Natural killer cell (primary cell): ENCODE measurements at regions not wholly inside any gene's neighbourhood (a gene's known extent, or its start where the extent isn't known, plus 50 kb on each side); places are given as distances from the start of the nearest gene placed in this dataset.

ENCODE experiments used
- ATAC-seq, 3 donors: fragments of 150-1000 bp in 2 of 3; fragments of 200-7000 bp in 1 of 3; cut with Tn5 transposase; 1 replicate in 1 of 3; 2 replicates in 2 of 3; pipeline ENCODE4 v1.10.0; 2021; ENCODE audit warnings: mild to moderate bottlenecking in 2 of 3, moderate library complexity in 2 of 3
- DNase-seq, 2 donors: peaks; one replicate each; pipeline versions ENCODE4 v3.0.0 to v3.0.0-alpha.2; 2013 to 2021; ENCODE audit warnings: mixed read lengths in 1 of 2
- H3K27ac ChIP-seq: one replicate; pipeline ENCODE4 v1.5.1; 2013; ENCODE audit warnings: mild to moderate bottlenecking, low read length
- H3K27me3 ChIP-seq: one replicate; pipeline ENCODE4 v1.6.1; 2013; ENCODE audit warnings: low read length; ENCODE audit not compliant: control insufficient read depth, insufficient read depth
- H3K36me3 ChIP-seq: one replicate; pipeline ENCODE4 v1.6.1; 2013; ENCODE audit warnings: low read length; ENCODE audit not compliant: control insufficient read depth, insufficient read depth
- H3K4me1 ChIP-seq: one replicate; pipeline ENCODE4 v1.6.1; 2013; ENCODE audit warnings: low read length; ENCODE audit not compliant: control insufficient read depth, insufficient read depth
- H3K4me3 ChIP-seq: one replicate; pipeline ENCODE4 v1.5.1; 2013; ENCODE audit warnings: low read length
- H3K9me3 ChIP-seq: one replicate; pipeline ENCODE4 v1.6.1; 2013; ENCODE audit warnings: low read length; ENCODE audit not compliant: control insufficient read depth, insufficient read depth
- H3K27ac Mint-ChIP-seq, 2 donors: one replicate each; pipeline ENCODE4 v1.8.0; 2022; ENCODE audit warnings: mild to moderate bottlenecking in 2 of 2, mixed read lengths in 2 of 2, moderate library complexity in 1 of 2
- H3K27me3 Mint-ChIP-seq, 2 donors: one replicate each; pipeline ENCODE4 v1.8.0; 2022; ENCODE audit warnings: low read depth in 2 of 2, mixed read lengths in 2 of 2
- H3K36me3 Mint-ChIP-seq: one replicate; pipeline ENCODE4 v1.8.0; 2022; ENCODE audit warnings: mixed read lengths
- H3K4me1 Mint-ChIP-seq, 2 donors: one replicate each; pipeline ENCODE4 v1.8.0; 2022; ENCODE audit warnings: mixed read lengths in 2 of 2
- H3K4me3 Mint-ChIP-seq: one replicate; pipeline ENCODE4 v1.8.0; 2022; ENCODE audit warnings: mild to moderate bottlenecking, moderate library complexity, mixed read lengths
- H3K9me3 Mint-ChIP-seq, 2 donors: one replicate each; pipeline ENCODE4 v1.8.0; 2022; ENCODE audit warnings: mixed read lengths in 2 of 2
- WGBS: methylation state at CpG from one replicate; pipeline ENCODE4 v1.1.7; 2013; ENCODE audit warnings: missing lambda C conversion rate; ENCODE audit not compliant: insufficient coverage; 5-methylcytosine and 5-hydroxymethylcytosine counted together
- intact Hi-C: fragments of 100-400 bp; cut with micrococcal nuclease; formaldehyde crosslinking; loops from one replicate; pipeline ENCODE4 v1.14.2; 2022
- TF ChIP-seq, protein P1 (sequence below): fragments of 200-600 bp; IDR thresholded peaks from one replicate; pipeline ENCODE4 v1.8.0; 2022; ENCODE audit warnings: antibody characterized with exemption

DNA sequence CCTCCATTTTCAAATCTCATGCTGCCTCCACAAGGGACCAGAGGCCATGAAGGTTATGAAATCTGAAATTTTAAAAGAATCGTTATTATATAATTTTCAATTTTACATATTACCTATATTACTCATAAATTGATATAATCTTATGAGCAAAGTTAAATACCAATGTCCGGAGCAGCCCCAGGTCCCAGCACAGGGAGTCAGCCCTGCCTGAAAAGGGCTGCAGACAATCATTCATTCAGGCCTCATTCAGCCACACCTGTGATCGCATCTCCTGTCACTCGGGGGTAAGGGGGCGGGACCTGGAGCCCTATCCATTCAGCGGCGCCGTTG is 172.5 kb downstream of the AHSP start:
- H3K36me3 ChIP-seq, result peaks cover 22% of the 10 kb centered on the region
- WGBS, result 3% methylated on average over 7 of the region's 8 CpGs
- no peaks in the 10 kb centered on the region for H3K36me3 Mint-ChIP-seq
- H3K4me1 ChIP-seq, result peaks cover 43% of the 10 kb centered on the region
- DNase-seq, result peak in 1 of 2 donors; percentile 7
- H3K4me3 ChIP-seq, result peak overlapping the region; percentile 93
- H3K4me1 Mint-ChIP-seq, result peaks cover 23% of the 10 kb centered on the region in 2 donors
- H3K27me3 Mint-ChIP-seq, result no peaks in the 10 kb centered on the region
- peak overlapping the region; percentile 92 for H3K4me3 Mint-ChIP-seq
- TF ChIP-seq, protein P1, sequence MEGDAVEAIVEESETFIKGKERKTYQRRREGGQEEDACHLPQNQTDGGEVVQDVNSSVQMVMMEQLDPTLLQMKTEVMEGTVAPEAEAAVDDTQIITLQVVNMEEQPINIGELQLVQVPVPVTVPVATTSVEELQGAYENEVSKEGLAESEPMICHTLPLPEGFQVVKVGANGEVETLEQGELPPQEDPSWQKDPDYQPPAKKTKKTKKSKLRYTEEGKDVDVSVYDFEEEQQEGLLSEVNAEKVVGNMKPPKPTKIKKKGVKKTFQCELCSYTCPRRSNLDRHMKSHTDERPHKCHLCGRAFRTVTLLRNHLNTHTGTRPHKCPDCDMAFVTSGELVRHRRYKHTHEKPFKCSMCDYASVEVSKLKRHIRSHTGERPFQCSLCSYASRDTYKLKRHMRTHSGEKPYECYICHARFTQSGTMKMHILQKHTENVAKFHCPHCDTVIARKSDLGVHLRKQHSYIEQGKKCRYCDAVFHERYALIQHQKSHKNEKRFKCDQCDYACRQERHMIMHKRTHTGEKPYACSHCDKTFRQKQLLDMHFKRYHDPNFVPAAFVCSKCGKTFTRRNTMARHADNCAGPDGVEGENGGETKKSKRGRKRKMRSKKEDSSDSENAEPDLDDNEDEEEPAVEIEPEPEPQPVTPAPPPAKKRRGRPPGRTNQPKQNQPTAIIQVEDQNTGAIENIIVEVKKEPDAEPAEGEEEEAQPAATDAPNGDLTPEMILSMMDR, result no peak
- H3K9me3 Mint-ChIP-seq, result no peaks in the 10 kb centered on the region
- H3K27ac Mint-ChIP-seq, result peak overlapping the region; percentile 89 to 93
- H3K27me3 ChIP-seq, result no peaks in the 10 kb centered on the region
- no peaks in the 10 kb centered on the region for H3K9me3 ChIP-seq
- ATAC-seq, result no peak
- peak overlapping the region; percentile 81 for H3K27ac ChIP-seq
- intact Hi-C loops, result loop anchor here (2.0 kb wide), 1 partner anchor 15 kb away; no protein-coding TSS in a partner anchor

DNA sequence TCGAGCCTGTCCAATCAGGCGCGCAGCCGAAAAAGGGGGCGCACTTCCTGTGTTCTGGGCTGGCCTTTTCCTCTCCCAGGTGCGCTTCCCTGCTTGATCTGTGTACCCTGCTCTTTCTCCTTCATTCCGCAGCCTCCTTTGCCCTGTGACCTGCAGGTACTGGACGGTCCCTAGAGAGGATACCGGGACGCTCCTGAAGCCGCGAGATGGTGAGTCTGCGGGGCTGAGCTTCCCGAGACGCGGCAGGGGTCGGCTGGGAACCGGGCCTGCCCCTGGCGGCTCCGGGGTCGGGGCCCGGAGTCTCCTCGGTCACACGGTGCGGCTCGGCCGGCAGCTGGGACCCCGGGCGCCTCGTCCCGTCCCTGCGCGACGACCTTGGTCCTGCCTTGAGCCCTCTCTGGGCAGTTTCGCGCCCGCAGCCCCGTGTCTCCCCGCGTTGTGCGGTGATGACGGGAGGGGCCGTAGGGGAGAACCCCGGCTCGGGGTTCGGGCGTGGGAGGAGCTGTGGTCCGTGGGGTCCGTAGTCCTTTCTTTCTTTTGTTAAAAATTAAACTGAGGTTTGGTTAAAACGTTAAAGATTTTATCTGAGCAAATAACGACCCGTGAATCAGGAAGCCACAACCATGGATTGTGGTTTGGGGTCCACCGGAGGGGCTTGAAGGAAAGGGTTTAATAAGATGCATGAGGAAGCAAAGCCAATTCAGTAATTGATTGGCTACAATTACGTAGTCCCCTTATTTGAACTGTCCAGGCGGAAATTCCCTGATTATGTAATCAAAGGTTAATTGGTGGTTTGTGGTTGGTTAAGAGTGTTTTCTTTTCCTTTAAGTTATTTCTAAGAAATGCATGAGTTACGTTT is 172.8 kb upstream of the ZNF267 start:
- WGBS, result under 1% methylated on average over 55 of the region's 56 CpGs
- H3K4me1 ChIP-seq, result peaks cover 37% of the 10 kb centered on the region
- no peaks in the 10 kb centered on the region for H3K36me3 Mint-ChIP-seq
- peaks cover 28% of the 10 kb centered on the region for H3K36me3 ChIP-seq
- ATAC-seq (peak; percentile 80 to 85 (median 81)), DNase-seq (peak; percentile 72 to 92)
- peak overlapping the region; percentile 81 for H3K27ac ChIP-seq
- H3K9me3 ChIP-seq, result no peaks in the 10 kb centered on the region
- TF ChIP-seq, protein P1, result no peak
- peak overlapping the region; percentile 89 to 93 for H3K27ac Mint-ChIP-seq
- H3K4me3 Mint-ChIP-seq, result peak overlapping the region; percentile 92
- no peaks in the 10 kb centered on the region for H3K27me3 Mint-ChIP-seq
- peak overlapping the region; percentile 93 for H3K4me3 ChIP-seq
- H3K27me3 ChIP-seq, result no peaks in the 10 kb centered on the region
- no peaks in the 10 kb centered on the region for H3K9me3 Mint-ChIP-seq
- H3K4me1 Mint-ChIP-seq, result peaks cover 23% of the 10 kb centered on the region in 2 donors
- intact Hi-C loops, result loop anchor here (2.0 kb wide), 1 partner anchor 14 kb away; no protein-coding TSS in a partner anchor

DNA sequence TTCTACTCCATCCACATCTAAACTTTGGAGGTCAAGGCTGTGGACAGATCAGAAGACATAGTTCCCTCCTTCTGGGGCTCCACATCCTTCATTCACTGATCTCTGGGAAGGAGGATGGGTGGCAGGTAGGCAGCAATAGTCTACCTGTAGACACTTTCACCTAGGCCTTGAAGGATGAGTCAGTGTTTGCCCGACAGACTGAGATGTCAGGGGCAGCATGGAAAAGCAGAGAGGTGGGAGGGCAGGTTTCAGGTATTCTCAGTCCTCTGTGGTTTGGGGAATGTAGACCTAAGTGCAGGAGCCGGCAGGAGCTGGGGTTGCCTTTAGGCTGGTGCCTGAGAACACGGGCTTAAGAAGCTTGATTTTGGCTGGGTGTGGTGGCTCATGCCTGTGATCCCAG is 171.9 kb upstream of the ZNF267 start:
- Mint-ChIP-seq H3K4me1 (peaks cover 23% of the 10 kb centered on the region in 2 donors), H3K27me3 (no peaks in the 10 kb centered on the region), H3K36me3 (no peaks in the 10 kb centered on the region), H3K4me3 (peak overlapping the region; percentile 92), H3K9me3 (no peaks in the 10 kb centered on the region), H3K27ac (peak overlapping the region; percentile 89 to 93)
- no peak overlapping the region for H3K4me3 ChIP-seq
- H3K9me3 ChIP-seq, result no peaks in the 10 kb centered on the region
- intact Hi-C loops, result loop anchor here (2.0 kb wide), 1 partner anchor 13 kb away; no protein-coding TSS in a partner anchor
- TF ChIP-seq, protein P1, result no peak
- H3K27me3 ChIP-seq, result no peaks in the 10 kb centered on the region
- peaks cover 29% of the 10 kb centered on the region for H3K4me1 ChIP-seq
- 84% methylated on average over 3 of the region's 3 CpGs for WGBS
- ATAC-seq (no peak), DNase-seq (peak in 1 of 2 donors; percentile 28)
- H3K27ac ChIP-seq, result peak overlapping the region; percentile 81
- peaks cover 37% of the 10 kb centered on the region for H3K36me3 ChIP-seq
